CD4-positive, alpha-beta T cell (primary cell): ENCODE measurements at regions not wholly inside any gene's neighbourhood (a gene's known extent, or its start where the extent isn't known, plus 50 kb on each side); places are given as distances from the start of the nearest gene placed in this dataset.

ENCODE experiments used
- ATAC-seq: fragments of 200-7000 bp; cut with Tn5 transposase; one replicate; pipeline ENCODE4 v1.10.0; 2022; ENCODE audit warnings: mild to moderate bottlenecking; ENCODE audit not compliant: poor library complexity
- CTCF ChIA-PET: fragments of 350-600 bp; sonication (Branson Sonifier 250); formaldehyde crosslinking; loops from one replicate; lab custom pipeline; 2021; ENCODE audit warnings: antibody characterized with exemption, inconsistent platforms; lab: Charles Lee
- POLR2A ChIA-PET: fragments of 350-600 bp; sonication (Branson Sonifier 250); formaldehyde crosslinking; loops from one replicate; lab custom pipeline; 2021; ENCODE audit warnings: antibody characterized with exemption, inconsistent platforms; lab: Charles Lee
- DNase-seq, 14 experiments: peaks; one replicate each; pipeline ENCODE4 v3.0.0-alpha.2; 2013 to 2020; ENCODE audit warnings: mixed read lengths in 2 of 14
- H3K27ac ChIP-seq, 2 donors: one replicate each; pipeline versions ENCODE4 v1.5.1 to v1.7.0; 2013; ENCODE audit warnings: low read length in 2 of 2, low read depth in 1 of 2, mild to moderate bottlenecking in 1 of 2
- H3K27me3 ChIP-seq, 2 experiments: 1 replicate in 1 of 2; 2 replicates in 1 of 2; pipeline versions ENCODE4 v1.6.1 to v1.7.0; 2013; ENCODE audit warnings: low read length in 2 of 2, control low read depth in 1 of 2, mild to moderate bottlenecking in 1 of 2, moderate library complexity in 1 of 2; ENCODE audit not compliant: insufficient read depth in 2 of 2, control insufficient read depth in 1 of 2
- H3K36me3 ChIP-seq: one replicate; pipeline ENCODE4 v1.6.1; 2013; ENCODE audit warnings: low read length, control low read depth; ENCODE audit not compliant: insufficient read depth
- H3K4me1 ChIP-seq: one replicate; pipeline ENCODE4 v1.6.1; 2013; ENCODE audit warnings: low read length, control low read depth; ENCODE audit not compliant: insufficient read depth
- H3K4me3 ChIP-seq: one replicate; pipeline ENCODE4 v1.5.1; 2013; ENCODE audit warnings: mild to moderate bottlenecking, low read length, moderate library complexity
- H3K9me3 ChIP-seq, 2 experiments: 1 replicate in 1 of 2; 2 replicates in 1 of 2; pipeline versions ENCODE4 v1.6.1 to v1.7.0; 2013; ENCODE audit warnings: low read length in 2 of 2, mild to moderate bottlenecking in 2 of 2, control low read depth in 1 of 2, moderate library complexity in 1 of 2; ENCODE audit not compliant: control insufficient read depth in 1 of 2, insufficient read depth in 1 of 2
- H3K27ac Mint-ChIP-seq: one replicate; pipeline ENCODE4 v1.8.0; 2020; ENCODE audit warnings: mixed read lengths
- H3K27me3 Mint-ChIP-seq: one replicate; pipeline ENCODE4 v1.8.0; 2021; ENCODE audit warnings: mixed read lengths
- H3K36me3 Mint-ChIP-seq: one replicate; pipeline ENCODE4 v1.8.0; 2021; ENCODE audit warnings: low read depth, mixed read lengths
- H3K4me1 Mint-ChIP-seq: one replicate; pipeline ENCODE4 v1.8.0; 2021; ENCODE audit warnings: low read depth, mixed read lengths
- H3K4me3 Mint-ChIP-seq: one replicate; pipeline ENCODE4 v1.8.0; 2020; ENCODE audit warnings: mild to moderate bottlenecking, mixed read lengths
- H3K9me3 Mint-ChIP-seq: one replicate; pipeline ENCODE4 v1.8.0; 2020; ENCODE audit warnings: mixed read lengths
- intact Hi-C, 2 experiments: fragments of 100-400 bp; cut with DNase I in 1 of 2; cut with micrococcal nuclease in 1 of 2; formaldehyde crosslinking; loops; one replicate each; pipeline versions ENCODE4 v1.15.1 to v1.9.0; 2023 to 2025; cut with DNase I, micrococcal nuclease
- TF ChIP-seq, protein P1 (sequence below): fragments of 200-600 bp; IDR thresholded peaks from one replicate; pipeline ENCODE4 v1.8.0; 2022; ENCODE audit warnings: antibody characterized with exemption, mild to moderate bottlenecking

DNA sequence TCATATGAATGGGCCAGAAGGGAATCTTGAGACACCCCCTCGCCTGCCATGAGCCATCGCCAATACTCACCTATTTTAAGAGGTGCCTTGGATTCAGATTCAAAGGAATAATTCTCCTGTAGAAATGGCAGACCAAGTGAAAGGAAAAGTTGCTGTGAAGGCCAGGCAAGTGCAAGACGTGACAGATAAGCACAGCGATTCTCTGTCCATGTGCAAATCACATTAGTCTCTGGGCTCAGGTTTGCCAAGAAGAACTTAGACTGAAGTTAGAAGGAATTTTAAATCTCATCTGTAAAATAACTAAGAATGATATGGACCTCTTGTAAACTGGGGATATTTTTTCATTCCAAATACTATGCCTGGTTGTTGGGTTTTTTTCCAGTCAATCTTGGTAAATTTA, 173.6 kb downstream of the UACA start:
- CTCF ChIA-PET: no interaction called here
- H3K9me3 Mint-ChIP-seq: peaks cover 4% of the 10 kb centered on the region
- H3K4me3 Mint-ChIP-seq: no peak overlapping the region
- peaks cover 0 to 5% of the 10 kb centered on the region in 2 experiments for H3K27me3 ChIP-seq
- no peaks in the 10 kb centered on the region for H3K36me3 ChIP-seq
- DNase-seq (no peak), ATAC-seq (no peak)
- H3K4me1 ChIP-seq: peaks cover 13% of the 10 kb centered on the region
- peaks cover 7 to 8% of the 10 kb centered on the region in 2 experiments for H3K9me3 ChIP-seq
- TF ChIP-seq, protein P1, sequence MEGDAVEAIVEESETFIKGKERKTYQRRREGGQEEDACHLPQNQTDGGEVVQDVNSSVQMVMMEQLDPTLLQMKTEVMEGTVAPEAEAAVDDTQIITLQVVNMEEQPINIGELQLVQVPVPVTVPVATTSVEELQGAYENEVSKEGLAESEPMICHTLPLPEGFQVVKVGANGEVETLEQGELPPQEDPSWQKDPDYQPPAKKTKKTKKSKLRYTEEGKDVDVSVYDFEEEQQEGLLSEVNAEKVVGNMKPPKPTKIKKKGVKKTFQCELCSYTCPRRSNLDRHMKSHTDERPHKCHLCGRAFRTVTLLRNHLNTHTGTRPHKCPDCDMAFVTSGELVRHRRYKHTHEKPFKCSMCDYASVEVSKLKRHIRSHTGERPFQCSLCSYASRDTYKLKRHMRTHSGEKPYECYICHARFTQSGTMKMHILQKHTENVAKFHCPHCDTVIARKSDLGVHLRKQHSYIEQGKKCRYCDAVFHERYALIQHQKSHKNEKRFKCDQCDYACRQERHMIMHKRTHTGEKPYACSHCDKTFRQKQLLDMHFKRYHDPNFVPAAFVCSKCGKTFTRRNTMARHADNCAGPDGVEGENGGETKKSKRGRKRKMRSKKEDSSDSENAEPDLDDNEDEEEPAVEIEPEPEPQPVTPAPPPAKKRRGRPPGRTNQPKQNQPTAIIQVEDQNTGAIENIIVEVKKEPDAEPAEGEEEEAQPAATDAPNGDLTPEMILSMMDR: no peak
- H3K36me3 Mint-ChIP-seq: no peaks in the 10 kb centered on the region
- POLR2A ChIA-PET: no interaction called here
- H3K4me3 ChIP-seq: no peak overlapping the region
- H3K27ac Mint-ChIP-seq: no peak overlapping the region
- peaks cover 11% of the 10 kb centered on the region for H3K4me1 Mint-ChIP-seq
- intact Hi-C loops: loop anchor here (5.0 to 10.0 kb wide), 3 partner anchors 97 to 1015 kb away; no protein-coding TSS in a partner anchor
- H3K27me3 Mint-ChIP-seq: peaks cover 15% of the 10 kb centered on the region
- H3K27ac ChIP-seq: no peak overlapping the region

DNA sequence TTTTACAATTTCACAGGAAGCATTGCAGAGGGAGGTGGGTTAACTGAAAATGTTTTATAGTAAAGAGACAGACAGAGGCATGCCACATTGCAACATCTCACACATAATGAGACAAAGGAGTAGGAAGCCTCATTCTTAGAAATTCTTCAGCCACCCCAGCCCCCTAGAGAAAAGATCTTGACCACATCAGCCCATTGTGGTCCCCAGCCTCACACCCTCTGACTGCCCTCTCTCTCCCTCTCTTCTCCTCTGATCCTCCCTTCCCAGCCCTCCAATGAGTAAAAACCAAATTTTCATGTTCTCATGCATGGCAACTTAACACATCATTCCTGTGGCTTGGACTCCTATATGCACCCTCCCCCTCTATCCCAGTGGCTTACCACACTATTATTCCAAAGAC, 174.1 kb downstream of the UACA start:
- Histone ChIP-seq H3K9me3 (peaks cover 3 to 7% of the 10 kb centered on the region in 2 experiments), H3K4me3 (no peak overlapping the region), H3K27ac (no peak overlapping the region), H3K36me3 (no peaks in the 10 kb centered on the region), H3K27me3 (peaks cover 0 to 5% of the 10 kb centered on the region in 2 experiments), H3K4me1 (peaks cover 13% of the 10 kb centered on the region)
- Mint-ChIP-seq H3K36me3 (no peaks in the 10 kb centered on the region), H3K27me3 (peaks cover 15% of the 10 kb centered on the region), H3K4me1 (peaks cover 16% of the 10 kb centered on the region), H3K4me3 (no peak overlapping the region), H3K9me3 (peaks cover 4% of the 10 kb centered on the region), H3K27ac (no peak overlapping the region)
- TF ChIP-seq, protein P1: no peak
- intact Hi-C loops: loop anchor here (5.0 to 10.0 kb wide), 3 partner anchors 97 to 1014 kb away; no protein-coding TSS in a partner anchor
- ChIA-PET POLR2A (interaction anchor here (1.4 kb wide), 1 partner anchor 30 kb away, joined by 3 read pairs; no protein-coding TSS in a partner anchor), CTCF (no interaction called here)
- no peak for DNase-seq
- no peak for ATAC-seq

DNA sequence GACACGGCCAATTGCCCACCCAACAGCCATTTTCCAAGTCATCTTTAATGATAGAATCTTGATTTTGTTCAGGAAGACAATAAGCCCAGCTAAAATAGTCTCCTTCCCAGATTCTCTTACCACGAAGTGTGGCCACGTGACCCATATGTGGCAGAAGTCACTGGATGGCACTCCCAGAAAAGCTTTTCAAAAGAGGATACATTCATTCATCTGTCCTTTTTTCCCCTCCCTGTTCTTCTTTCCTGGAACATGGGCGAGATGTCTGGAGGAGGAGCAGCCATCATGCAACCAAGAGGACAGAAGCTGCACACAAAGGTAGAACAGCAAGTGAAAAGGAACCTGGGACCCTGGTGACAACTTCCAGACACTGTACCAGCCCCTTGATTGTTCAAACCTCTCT, 174.7 kb downstream of the UACA start:
- Histone ChIP-seq H3K4me3 (no peak overlapping the region), H3K27me3 (peaks cover 0 to 5% of the 10 kb centered on the region in 2 experiments), H3K27ac (no peak overlapping the region), H3K36me3 (no peaks in the 10 kb centered on the region), H3K4me1 (peaks cover 13% of the 10 kb centered on the region), H3K9me3 (peaks cover 0 to 7% of the 10 kb centered on the region in 2 experiments)
- no peaks in the 10 kb centered on the region for H3K36me3 Mint-ChIP-seq
- intact Hi-C loops: loop anchor here (5.0 to 10.0 kb wide), 3 partner anchors 96 to 1014 kb away; no protein-coding TSS in a partner anchor
- no peak for ATAC-seq
- ChIA-PET CTCF (no interaction called here), POLR2A (interaction anchor here (1.4 kb wide), 1 partner anchor 29 kb away, joined by 3 read pairs; no protein-coding TSS in a partner anchor)
- no peak overlapping the region for H3K27ac Mint-ChIP-seq
- peaks cover 15% of the 10 kb centered on the region for H3K27me3 Mint-ChIP-seq
- DNase-seq: no peak
- H3K9me3 Mint-ChIP-seq: no peaks in the 10 kb centered on the region
- TF ChIP-seq, protein P1: no peak
- H3K4me3 Mint-ChIP-seq: no peak overlapping the region
- H3K4me1 Mint-ChIP-seq: peaks cover 21% of the 10 kb centered on the region
